GM18519 (cell line): ENCODE measurements at regions not wholly inside any gene's neighbourhood (a gene's known extent, or its start where the extent isn't known, plus 50 kb on each side); places are given as distances from the start of the nearest gene placed in this dataset.

Experiments used
- ATAC-seq: cut with Tn5 transposase; IDR thresholded peaks from one replicate; pipeline ENCODE4 v1.9.1; 2021; ENCODE audit warnings: mild to moderate bottlenecking, moderate library complexity; ENCODE audit not compliant: unreplicated experiment, low FRiP score

DNA sequence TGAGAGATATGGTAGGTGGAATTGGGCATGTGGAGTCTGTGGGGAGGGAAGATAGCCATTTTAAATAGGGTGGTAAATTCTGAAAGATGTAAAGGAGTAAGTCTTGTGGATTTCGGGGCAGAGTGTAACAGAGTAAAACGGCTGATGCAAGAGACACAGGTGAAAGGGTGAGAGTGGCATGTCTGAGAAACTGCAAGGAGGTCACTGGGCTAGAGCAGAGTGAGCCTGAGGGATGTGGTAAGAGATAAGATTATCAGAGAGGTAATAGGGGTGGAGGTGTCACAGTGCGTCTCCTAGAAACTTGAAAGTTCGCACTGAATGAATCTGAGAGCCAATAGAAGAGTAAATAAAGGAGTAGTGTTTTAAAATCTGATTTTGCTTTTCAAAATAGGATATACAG is 308.1 kb downstream of the EPM2A start:
- ATAC-seq: no peak

DNA sequence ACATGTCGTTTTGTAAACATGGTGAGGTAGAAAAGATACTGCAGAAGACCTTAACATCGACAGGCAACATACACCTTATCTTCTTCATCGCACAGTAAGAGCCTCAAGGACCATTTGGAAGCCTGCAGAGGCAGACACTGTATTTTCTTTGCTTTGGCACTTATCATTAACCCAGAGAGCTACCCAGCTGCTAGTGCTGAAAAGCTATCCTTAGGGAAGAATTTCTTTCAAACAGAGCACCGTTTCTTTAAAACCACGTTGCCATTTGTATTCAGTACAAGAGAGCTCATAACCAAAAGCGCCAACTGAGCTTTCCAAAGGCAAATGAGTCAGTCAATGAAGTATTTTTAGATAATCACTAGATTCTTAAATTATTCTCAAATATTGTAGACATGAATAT is 306.6 kb downstream of the EPM2A start:
- no peak for ATAC-seq

DNA sequence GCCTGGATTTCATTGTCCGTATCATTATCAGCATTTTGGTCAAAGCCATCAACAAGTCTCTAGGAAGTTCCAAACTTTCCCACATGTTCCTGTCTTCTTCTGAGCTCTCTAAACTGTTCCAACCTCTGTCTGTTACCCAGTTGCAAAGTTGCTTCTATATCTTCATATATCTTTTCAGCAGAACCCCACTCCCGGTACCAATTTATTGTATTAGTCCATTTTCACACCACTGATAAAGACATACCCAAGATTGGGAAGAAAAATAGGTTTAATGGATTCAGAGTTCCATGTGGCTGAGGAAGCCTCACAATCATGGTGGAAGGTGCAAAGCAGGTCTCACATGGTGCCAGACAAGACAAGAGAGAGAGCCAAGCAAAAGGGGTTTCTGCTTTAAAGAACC is 293.2 kb downstream of the EPM2A start:
- no peak for ATAC-seq

DNA sequence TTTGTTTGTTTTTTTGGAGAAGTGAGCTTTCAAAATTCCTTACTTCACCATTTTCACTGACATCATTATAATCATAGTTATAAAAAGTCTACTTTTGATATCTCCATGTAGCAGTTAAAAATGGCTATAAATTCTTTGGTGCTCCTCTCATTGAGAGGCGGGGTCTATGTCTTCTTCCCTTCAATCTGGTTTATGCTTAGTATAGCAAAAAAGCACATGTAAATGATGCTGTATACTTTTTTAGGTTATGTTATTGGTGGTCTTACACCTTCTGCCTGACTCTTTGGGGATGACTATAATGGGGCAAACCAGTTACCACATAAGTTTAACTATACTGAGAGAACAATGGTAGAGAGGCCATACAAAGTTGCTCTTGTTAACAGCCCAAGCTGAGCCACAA is 289.6 kb downstream of the EPM2A start:
- no peak for ATAC-seq

DNA sequence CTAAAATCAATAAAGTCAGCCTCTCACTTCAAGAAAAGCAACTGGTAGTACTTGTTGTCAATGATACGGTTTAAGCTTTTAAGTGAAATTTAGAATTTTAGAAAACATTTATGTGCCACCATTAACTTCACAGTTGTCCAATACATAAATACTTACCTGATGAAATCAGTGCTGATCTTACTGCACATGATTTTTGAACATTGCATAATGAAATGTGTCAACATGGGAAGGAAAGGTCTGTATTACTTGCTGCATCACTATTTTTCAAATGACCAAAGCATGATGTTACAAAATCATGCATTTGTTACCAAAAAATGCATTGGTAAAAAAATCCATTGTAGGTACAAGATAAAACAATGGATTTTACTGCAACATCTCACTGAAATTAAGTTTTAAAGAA is 284.3 kb downstream of the EPM2A start:
- ATAC-seq: no peak

DNA sequence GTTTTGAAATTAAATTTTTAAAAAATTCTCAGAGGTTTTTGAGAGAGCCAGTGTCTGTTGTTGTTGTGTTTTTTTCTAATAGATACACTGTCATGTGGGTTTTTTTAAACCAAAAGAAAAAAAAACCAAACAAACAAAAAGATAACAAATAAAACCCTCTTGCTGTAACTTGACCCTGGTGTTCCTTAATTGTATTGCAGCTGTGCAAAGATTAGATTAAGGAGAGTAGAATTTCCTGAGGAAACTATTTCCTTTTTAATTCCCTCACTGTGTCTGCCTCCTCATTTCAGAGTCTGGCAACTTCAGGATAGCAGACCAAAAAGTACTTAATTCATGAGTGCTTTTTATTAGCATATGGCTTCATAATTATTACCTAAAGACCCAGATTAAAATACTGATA is 281.9 kb downstream of the EPM2A start:
- no peak for ATAC-seq

DNA sequence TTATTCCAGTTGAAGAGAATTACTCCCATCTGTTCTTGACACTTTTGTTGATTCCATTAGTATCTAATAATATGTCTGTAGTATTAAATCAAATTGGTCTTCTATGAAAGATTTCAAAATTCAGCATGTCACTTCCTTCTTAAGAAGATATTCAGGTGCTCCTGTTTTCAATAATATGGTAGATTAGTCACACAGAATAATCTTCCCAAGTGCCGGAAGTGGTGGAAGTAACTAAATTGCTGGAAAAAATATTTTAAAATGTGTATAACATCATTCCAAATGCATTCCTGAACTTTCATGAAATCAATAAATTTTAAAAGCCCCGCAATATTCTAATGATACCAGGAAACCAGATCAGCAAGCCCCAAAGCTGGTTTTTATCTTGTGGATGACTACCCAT is 281.3 kb downstream of the EPM2A start:
- ATAC-seq: no peak

DNA sequence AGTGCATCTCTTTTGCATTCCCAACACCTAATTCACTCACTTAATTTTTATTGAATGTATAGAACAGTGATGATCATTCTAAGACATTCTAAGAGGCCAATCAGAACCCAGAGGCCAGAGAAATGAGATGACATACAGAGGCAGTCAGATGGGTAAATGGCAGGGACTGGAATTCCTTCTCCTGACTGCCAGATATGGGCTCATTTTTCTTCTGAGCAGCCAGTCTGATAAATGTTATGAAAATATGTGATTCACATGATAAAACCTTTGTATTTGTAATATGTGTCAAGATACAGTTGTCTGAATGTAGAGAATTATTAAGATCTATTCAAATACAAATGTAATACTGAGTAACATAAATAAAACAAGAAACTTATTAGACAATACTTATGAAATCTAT is 277.8 kb downstream of the EPM2A start:
- ATAC-seq: no peak

DNA sequence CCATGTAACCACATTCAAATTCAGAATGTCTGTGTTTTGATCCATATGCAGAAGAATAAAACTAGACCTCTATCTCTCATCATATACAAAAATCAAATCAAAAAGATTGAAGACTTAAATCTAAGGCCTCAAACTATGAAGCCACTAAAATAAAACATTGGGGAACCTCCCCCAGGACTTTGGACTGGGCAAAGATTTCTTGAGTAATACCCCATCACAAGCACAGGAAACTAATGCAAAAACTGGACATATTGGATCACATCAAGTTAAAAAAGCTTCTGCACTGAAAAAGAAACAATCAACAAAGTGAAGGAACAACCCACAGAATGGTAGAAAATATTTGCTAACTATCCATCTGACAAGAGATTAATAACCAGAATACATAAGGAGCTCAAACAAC is 266.8 kb downstream of the EPM2A start:
- no peak for ATAC-seq

DNA sequence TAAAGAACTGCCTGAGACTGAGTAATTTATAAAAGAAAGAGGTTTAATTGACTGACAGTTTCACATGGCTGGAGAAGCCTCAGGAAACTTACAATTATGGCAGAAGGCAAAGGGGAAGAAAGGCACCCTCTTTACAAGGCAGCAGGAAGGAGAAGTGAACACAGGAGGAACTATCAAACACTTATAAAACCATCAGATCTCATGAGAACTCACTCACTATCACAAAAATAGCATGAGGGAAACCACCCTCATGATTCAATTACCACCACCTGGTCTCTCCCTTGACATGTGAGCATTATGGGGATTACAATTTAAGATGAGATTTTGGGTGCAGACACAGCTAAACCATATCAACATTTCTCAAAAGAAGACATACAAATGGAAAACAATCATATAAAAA is 266.3 kb downstream of the EPM2A start:
- no peak for ATAC-seq

DNA sequence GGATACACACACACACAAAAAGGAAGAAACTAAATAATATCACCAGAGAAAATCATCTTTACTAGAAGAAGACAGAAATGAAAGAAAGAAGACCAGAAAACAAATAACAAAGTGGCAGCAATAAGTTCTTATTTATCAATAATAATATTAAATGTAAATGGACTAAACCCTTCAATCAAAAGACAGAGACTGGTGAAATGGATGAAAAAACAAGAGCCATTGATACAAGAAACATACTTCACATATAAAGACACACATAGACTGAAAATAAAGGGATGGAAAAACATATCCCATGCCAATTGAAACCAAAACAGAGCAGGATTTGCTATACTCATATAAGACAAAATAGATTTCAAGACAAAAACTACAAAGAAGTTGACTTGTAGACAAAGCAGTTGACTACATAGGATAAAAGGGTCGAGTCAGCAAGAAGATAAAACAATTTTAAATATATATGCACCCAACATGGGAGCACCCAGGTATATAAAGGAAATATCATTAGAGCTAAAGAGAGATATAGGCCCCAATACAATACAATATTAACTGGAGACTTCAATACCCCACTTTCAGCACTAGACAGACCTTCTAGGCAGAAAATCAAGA is 259.4 kb downstream of the EPM2A start:
- no peak for ATAC-seq

DNA sequence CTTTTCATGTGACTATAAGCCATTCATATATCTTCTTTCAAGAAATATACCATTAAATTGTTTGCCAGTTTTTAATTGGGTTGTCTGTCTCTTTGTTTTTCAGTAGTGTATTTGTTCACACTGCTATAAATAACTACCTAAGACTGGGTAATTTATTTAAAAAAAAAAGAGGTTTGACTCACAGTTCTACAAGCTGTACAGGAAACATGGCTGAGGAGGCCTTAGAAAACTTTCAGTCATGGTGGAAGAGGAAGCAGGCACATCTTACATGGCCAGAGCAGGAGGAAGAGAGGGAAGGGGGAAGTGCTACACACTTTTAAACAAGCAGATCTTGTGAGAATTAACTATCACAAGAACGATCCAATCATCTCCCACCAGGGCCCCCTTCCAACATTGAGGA is 255.3 kb downstream of the EPM2A start:
- peak; percentile 61 for ATAC-seq

DNA sequence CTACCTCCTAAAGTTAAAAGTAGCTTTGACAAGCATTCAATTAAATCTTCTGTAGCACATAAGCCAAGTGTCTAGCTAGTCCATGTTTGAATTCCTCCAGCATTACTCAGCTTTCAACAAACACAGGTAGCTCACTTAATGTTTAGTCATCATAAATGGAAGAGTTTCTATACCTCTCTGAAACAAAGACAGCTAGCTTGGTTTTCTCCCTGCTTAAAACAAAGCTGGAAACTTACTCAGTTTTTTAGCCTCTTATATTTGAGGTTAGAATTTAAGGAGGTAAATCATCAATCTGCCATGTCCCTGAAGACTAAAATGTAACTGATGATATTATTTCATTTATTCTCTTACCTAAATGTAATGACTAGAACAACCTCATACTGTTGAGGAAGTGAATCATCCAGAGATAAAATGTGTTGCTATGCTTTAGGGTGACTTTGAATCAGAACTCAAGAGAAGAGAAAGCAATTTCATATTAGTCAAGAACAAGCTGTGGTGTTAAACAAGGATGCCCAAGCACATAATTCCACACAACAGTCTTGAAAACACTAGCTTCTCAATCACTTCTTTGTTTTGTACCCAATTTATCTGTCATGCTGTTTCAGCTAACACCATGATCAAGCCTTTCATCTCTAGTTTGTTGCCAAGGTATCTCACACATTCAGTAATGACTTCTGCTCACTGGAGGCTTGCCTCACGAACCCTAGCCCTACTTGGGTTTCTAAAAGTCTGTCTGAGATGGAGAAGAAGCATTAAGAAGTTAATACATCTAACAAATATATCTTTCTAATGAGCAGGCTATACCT is 251.9 kb downstream of the EPM2A start:
- no peak for ATAC-seq

DNA sequence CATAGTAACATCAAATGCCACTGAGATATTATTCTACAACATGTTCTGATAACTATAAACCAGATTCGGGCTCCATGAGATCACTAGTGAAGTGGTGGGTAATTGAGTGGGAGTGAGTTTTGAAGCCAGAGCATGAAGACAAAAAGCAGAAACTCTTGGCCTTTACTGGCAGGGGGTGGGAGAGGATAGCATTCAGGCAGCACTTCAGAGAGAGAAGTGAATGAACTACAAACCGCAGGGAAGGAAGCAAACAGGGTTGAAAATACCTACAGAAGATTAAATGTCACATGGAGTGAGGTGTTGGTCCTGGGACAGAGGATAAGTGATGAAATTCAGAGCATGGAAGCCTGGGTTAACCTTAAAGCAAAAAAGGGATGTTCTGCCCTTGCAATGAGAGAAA is 250.0 kb downstream of the EPM2A start:
- no peak for ATAC-seq

DNA sequence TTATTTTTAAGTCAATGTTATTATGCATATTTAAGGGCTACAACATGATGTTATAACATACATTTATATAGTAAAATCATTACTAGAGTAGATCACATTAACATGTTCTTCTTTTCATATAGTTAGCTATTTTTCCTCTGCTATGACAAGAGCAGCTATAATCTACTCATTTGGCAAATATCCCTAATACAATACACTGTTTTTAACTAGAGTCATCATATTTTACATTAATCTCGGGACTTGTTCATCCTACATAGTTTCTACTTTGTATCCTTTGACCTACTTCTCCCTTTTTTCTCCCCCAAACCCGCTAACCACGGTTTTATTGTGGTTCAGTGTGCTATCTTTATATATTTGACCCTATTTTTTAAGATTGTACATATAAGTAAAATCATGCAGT is 249.0 kb downstream of the EPM2A start:
- ATAC-seq: no peak

DNA sequence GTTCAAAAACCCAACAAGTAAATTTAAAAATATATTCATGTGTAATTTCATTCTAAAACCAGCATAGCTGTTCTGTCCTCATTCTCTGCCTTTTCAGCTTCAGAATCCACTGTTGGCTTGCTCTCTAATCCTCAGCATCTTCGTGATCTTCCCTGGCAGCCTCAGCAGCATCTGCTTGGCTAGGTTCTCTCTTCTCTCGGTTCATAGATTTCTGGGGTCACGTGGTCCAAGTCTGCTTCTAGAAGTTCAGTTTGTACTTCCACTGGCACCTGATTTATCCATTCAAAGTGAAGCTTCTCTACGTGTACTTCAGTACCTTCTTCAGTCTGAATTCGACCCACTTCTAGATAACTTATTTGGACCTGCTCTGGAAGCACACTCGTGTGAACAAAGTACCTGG is 245.7 kb downstream of the EPM2A start:
- no peak for ATAC-seq

DNA sequence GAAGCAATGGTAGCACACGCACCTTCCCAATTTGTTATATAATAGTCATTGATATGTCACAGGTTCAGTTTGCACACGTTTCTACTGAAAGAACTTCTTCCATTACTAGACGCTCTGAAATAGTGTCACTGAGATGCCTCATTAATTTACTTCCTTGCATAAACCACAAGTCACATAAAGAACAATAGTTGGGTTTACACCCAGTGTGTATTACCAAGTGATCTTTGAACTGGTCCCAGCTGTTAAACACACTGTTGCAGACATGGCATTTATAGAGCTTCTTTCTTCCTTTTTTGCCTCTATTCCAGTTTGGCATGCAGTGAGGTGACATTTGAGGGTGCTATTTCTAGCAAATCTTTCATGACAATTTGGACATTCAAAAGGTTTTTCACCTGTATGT is 245.3 kb downstream of the EPM2A start:
- ATAC-seq: no peak

DNA sequence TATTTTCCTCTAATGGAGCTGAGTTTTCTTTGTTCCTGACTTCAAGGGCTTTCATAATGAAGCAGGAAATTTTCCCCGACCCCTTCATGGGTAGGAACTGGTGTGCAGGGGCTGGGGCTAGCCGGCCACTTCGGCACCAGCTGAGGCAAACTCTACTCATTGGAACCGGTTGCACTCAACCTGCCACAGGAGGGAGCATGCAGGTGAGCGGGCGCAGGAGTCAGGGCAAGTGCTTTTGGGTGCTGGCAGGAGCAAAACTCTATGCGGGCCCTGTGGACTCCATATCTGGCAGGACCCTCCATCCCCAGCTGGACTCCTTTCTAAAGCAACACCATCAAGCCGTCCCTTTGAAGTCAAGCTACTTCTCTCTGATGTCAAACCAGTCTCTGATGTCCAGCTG is 244.2 kb downstream of the EPM2A start:
- ATAC-seq: no peak

DNA sequence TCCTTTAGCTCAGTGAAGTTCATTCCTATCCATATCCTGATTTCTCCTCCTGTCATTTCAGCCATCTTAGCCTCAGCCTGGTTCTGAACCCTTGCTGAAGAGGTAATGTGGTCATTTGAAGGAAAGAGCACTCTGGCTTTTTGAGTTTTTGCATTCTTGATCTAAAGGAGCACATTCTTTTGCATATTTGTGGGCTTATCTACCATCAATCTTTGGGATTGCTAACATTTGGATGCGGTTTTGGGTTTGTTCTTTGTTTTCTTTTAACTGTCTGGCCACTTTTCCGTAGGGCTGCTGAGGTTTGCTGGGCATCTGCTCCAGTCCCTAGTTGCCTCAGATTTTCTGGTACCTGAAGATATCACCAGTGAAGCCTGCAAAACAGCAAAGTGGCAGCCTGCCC is 238.3 kb downstream of the EPM2A start:
- no peak for ATAC-seq

DNA sequence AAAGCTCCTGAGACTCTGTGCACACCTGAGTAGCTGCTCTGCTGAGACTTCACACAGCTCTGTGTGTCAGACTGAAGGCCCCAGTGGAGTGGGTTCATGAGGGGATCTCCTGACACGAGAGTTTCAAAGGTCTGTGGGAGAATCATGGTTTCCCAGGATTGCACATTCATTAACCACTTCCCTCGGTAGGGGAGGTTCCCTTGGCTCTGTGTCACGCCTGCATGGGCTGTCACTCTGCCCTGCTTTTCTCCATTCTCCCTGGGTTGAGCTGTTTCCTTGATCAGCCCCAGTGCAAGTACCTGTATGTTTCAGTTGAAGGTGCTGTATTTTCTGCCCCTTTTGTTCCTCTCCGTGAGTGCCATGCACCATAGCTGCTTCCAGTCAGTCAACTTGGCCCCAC is 236.9 kb downstream of the EPM2A start:
- ATAC-seq: no peak

DNA sequence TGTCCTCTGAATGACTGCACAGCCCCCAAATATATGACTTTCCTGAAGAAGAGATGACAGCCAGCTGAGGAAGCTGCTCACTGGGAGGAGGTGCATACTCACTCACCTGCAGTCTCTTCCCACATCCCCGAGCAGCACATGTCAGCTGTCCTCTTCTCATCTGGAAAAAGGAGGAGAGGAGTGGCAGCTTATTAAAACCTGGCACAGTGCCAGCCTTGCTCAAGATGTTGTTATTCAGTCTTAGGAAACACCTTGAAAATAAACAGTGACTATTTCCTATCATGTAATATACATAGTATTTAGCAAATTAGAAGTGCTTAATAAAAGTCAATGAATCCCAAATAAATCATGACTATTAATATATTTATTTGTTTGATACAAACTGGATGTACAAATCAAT is 232.9 kb downstream of the EPM2A start:
- no peak for ATAC-seq

DNA sequence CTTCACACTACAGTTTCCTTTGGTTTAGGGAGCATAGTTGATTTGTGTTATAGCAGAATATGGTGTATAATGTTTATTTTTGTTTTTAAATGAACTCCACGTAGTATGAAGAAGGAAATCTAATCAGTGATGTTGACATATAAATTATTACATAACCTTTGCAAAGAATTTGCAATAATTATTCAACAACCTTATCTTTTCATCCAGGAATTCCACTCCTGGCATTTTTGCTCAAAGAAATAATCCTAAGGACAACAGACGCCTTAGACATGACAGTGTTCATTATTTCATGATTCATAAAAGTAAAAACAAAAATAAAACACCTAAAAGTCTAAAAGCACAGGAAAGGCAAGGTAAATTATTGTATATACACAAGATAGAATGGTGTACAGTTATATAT is 229.2 kb downstream of the EPM2A start:
- no peak for ATAC-seq

DNA sequence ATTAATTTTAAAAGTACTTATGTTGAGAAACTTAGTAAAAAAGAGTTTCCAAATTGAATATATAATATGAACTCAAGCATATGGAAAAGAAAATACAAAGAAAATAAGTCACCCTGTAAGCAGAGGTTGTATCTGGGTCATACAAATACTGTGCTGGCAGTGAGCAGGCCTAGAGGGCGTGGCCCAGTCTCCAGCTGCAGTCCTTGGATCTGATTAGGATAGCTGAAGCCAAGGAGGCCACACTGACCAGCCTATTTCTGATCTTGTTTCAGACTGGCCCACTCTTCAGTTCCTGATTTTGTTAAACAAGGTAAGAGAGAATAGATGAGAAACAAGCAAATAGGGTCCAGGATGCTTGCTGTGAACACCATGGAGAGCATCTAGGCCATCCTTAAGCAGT is 228.8 kb downstream of the EPM2A start:
- no peak for ATAC-seq
